Stomach (tissue), 8 donors: ENCODE measurements at regions not wholly inside any gene's neighbourhood (a gene's known extent, or its start where the extent isn't known, plus 50 kb on each side); places are given as distances from the start of the nearest gene placed in this dataset.

Experiments used
- DNase-seq, 2 donors: peaks; one replicate each; pipeline versions ENCODE4 v3.0.0 to v3.0.0-alpha.2; 2013 to 2019
- H3K27ac ChIP-seq, 5 donors: fragments of 200-600 bp in 4 of 5; sonication (generic) in 4 of 5; one replicate each; pipeline ENCODE4 v1.5.1; 2013 to 2019; ENCODE audit warnings: mild to moderate bottlenecking in 1 of 5, moderate library complexity in 1 of 5
- H3K27me3 ChIP-seq, 3 donors: fragments of 200-600 bp; sonication (generic); one replicate each; pipeline ENCODE4 v1.5.1; 2017 to 2019; ENCODE audit warnings: mixed run types in 1 of 3
- H3K36me3 ChIP-seq, 4 donors: fragments of 200-600 bp; sonication (generic); 1 replicate in 3 of 4; 2 replicates in 1 of 4; pipeline ENCODE4 v1.5.1; 2016 to 2019
- H3K4me1 ChIP-seq, 4 donors: fragments of 200-600 bp; sonication (generic); one replicate each; pipeline ENCODE4 v1.5.1; 2016 to 2019
- H3K4me3 ChIP-seq, 4 donors: fragments of 200-600 bp; sonication (generic) in 3 of 4; one replicate each; pipeline ENCODE4 v1.5.1; 2016 to 2019; ENCODE audit warnings: mild to moderate bottlenecking in 1 of 4
- H3K9me3 ChIP-seq, 4 donors: fragments of 200-600 bp; sonication (generic); one replicate each; pipeline ENCODE4 v1.5.1; 2016 to 2019
- CTCF ChIP-seq, 7 experiments: fragments of 450-650 bp in 4 of 7; fragments of 200-600 bp in 3 of 7; sonication (generic) in 3 of 7; IDR thresholded peaks; one replicate each; pipeline ENCODE4 v1.5.1; 2016 to 2019; ENCODE audit warnings: antibody characterized with exemption in 7 of 7, control low read depth in 2 of 7, mild to moderate bottlenecking in 1 of 7
- EP300 ChIP-seq: sonication (generic); formaldehyde crosslinking; IDR thresholded peaks from one replicate; pipeline ENCODE4 v1.6.1; 2017; ENCODE audit warnings: antibody characterized with exemption
- POLR2A ChIP-seq, 4 donors: fragments of 450-650 bp; IDR thresholded peaks; one replicate each; pipeline ENCODE4 v1.6.1; 2016; ENCODE audit warnings: antibody characterized with exemption in 4 of 4, control low read depth in 2 of 4, mild to moderate bottlenecking in 1 of 4, moderate library complexity in 1 of 4
- POLR2AphosphoS5 ChIP-seq, 3 donors: sonication (generic); formaldehyde crosslinking; IDR thresholded peaks; one replicate each; pipeline ENCODE4 v1.6.1; 2016; ENCODE audit warnings: antibody characterized with exemption in 3 of 3
- WGBS, 5 donors: extraction: QIAGEN DNeasy Blood & Tissue Kit in 3 of 5; methylation state at CpG; one replicate each; pipeline versions ENCODE4 v1.1.5 to v1.1.7; 2013 to 2018; 5-methylcytosine and 5-hydroxymethylcytosine counted together
- intact Hi-C: fragments of 100-400 bp; cut with DNase I; formaldehyde crosslinking; loops from one replicate; pipeline ENCODE4 v1.15.1; 2023; ENCODE audit warnings: low total_unique reads
- donor health status: healthy with polysubstance abuse.
- donor health status: Bipolar disorder and iron deficiency.
- donor health status: healthy.

- no peaks in the 10 kb centered on the region for H3K36me3 ChIP-seq
- intact Hi-C loops = no loop called here
- no peak overlapping the region for H3K4me3 ChIP-seq
- DNase-seq = no peak
- no peaks in the 10 kb centered on the region for H3K9me3 ChIP-seq
- peaks cover 0 to 12% (median 4%) of the 10 kb centered on the region in 4 donors for H3K4me1 ChIP-seq
- no peaks in the 10 kb centered on the region for H3K27me3 ChIP-seq
- no peak overlapping the region for H3K27ac ChIP-seq
- WGBS, 5 donors = 88 to 97% (median 95%) methylated on average over 8 of the region's 8 CpGs
- TF ChIP-seq CTCF (IDR thresholded peaks at IDR 0.05) = no peak
- TF ChIP-seq EP300 = no peak
- no peak for TF ChIP-seq POLR2AphosphoS5 (IDR thresholded peaks at IDR 0.05)
- TF ChIP-seq POLR2A (IDR thresholded peaks at IDR 0.05) = no peak
Observed at GRCh38 chr6:147734151-147734550, 225.7 kb downstream of the SAMD5 start.

GRCh38 chr6:147735924-147736323 is 227.4 kb downstream of the SAMD5 start:
- Histone ChIP-seq H3K4me1 (peaks cover 0 to 14% (median 5%) of the 10 kb centered on the region in 4 donors), H3K9me3 (no peaks in the 10 kb centered on the region), H3K27ac (no peak overlapping the region), H3K27me3 (no peaks in the 10 kb centered on the region), H3K4me3 (no peak overlapping the region), H3K36me3 (no peaks in the 10 kb centered on the region)
- DNase-seq = no peak
- TF ChIP-seq EP300 (no peak), CTCF (IDR thresholded peaks at IDR 0.05) (no peak), POLR2A (IDR thresholded peaks at IDR 0.05) (no peak), POLR2AphosphoS5 (IDR thresholded peaks at IDR 0.05) (no peak)
- intact Hi-C loops = no loop called here
- WGBS, 5 donors = 65 to 76% (median 69%) methylated on average over 3 of the region's 3 CpGs

- Histone ChIP-seq H3K9me3 (no peaks in the 10 kb centered on the region), H3K4me1 (peaks cover 0 to 14% (median 5%) of the 10 kb centered on the region in 4 donors), H3K27ac (no peak overlapping the region), H3K4me3 (no peak overlapping the region), H3K36me3 (no peaks in the 10 kb centered on the region), H3K27me3 (no peaks in the 10 kb centered on the region)
- 88 to 93% (median 90%) methylated on average over 5 of the region's 5 CpGs for WGBS, 5 donors
- DNase-seq = no peak
- intact Hi-C loops = no loop called here
- TF ChIP-seq POLR2AphosphoS5 (IDR thresholded peaks at IDR 0.05) = no peak
- TF ChIP-seq CTCF (IDR thresholded peaks at IDR 0.05) = no peak
- TF ChIP-seq POLR2A (IDR thresholded peaks at IDR 0.05) = no peak
- no peak for TF ChIP-seq EP300
Observed at GRCh38 chr6:147737115-147737514, 228.6 kb downstream of the SAMD5 start.

GRCh38 chr6:147738099-147738498 is 229.6 kb downstream of the SAMD5 start:
- H3K4me1 ChIP-seq = peaks cover 0 to 14% (median 5%) of the 10 kb centered on the region in 4 donors
- no peaks in the 10 kb centered on the region for H3K36me3 ChIP-seq
- TF ChIP-seq POLR2A (IDR thresholded peaks at IDR 0.05) (no peak), EP300 (no peak), CTCF (IDR thresholded peaks at IDR 0.05) (no peak), POLR2AphosphoS5 (IDR thresholded peaks at IDR 0.05) (no peak)
- H3K27ac ChIP-seq = no peak overlapping the region
- intact Hi-C loops = no loop called here
- no peaks in the 10 kb centered on the region for H3K27me3 ChIP-seq
- no peaks in the 10 kb centered on the region for H3K9me3 ChIP-seq
- no peak overlapping the region for H3K4me3 ChIP-seq
- peak in 1 of 2 donors; percentile 20 for DNase-seq
- WGBS, 5 donors = 40 to 68% (median 56%) methylated on average over 8 of the region's 8 CpGs
